HepG2 (cell line): ENCODE measurements at regions not wholly inside any gene's neighbourhood (a gene's known extent, or its start where the extent isn't known, plus 50 kb on each side); places are given as distances from the start of the nearest gene placed in this dataset.

ENCODE experiments used
- ATAC-seq: fragments of 200-7000 bp; cut with Tn5 transposase; 3 replicates; pipeline ENCODE4 v1.9.1; 2020; ENCODE audit warnings: mild to moderate bottlenecking, moderate library complexity
- BruUV-seq: library from RNA; stranded (reverse); fragments of 400-500 nt; replicated peaks from 2 replicates; lab custom pipeline; 2021; lab: Mats Ljungman, UMichigan
- CTCF ChIA-PET: fragments of 300-600 bp; formaldehyde crosslinking; extraction: SDS; loops from one replicate; lab custom pipeline; 2021; ENCODE audit warnings: low total read pairs, inconsistent platforms, low intra/inter-chr PET ratio; lab: Yijun Ruan, JAX
- POLR2A ChIA-PET: fragments of 350-600 bp; sonication (Branson Sonifier 250); formaldehyde crosslinking; loops from one replicate; lab custom pipeline; 2020; ENCODE audit warnings: antibody characterized with exemption, inconsistent platforms; lab: Yijun Ruan, JAX
- DNase-seq: peaks from one replicate; pipeline ENCODE4 v3.0.0-alpha.2; 2015; ENCODE audit warnings: low spot score
- FAIRE-seq: peaks from 3 replicates; lab custom pipeline; 2011; peaks lifted over from hg19 to GRCh38; lab: Jason Lieb, UNC
- H2AFZ ChIP-seq: one replicate; pipeline ENCODE4 v1.6.1; 2011; ENCODE audit warnings: low read length, inconsistent platforms
- H3K27ac ChIP-seq: fragments of 300-600 bp; 3 replicates; pipeline ENCODE4 v1.8.0; 2011; ENCODE audit warnings: mixed run types, mild to moderate bottlenecking, mixed read lengths, low read length, inconsistent platforms; ENCODE audit not compliant: insufficient read depth; ENCODE audit errors: extremely low read length
- H3K27me3 ChIP-seq, 2 experiments: fragments of 200-600 bp in 1 of 2; 2 replicates in 1 of 2; 3 replicates in 1 of 2; pipeline versions ENCODE4 v1.6.0 to v1.8.0; 2011; ENCODE audit warnings: low read length in 2 of 2, mild to moderate bottlenecking in 2 of 2, moderate library complexity in 2 of 2, inconsistent platforms in 1 of 2; ENCODE audit not compliant: insufficient read depth in 2 of 2, control insufficient read depth in 1 of 2
- H3K36me3 ChIP-seq, 2 experiments: fragments of 200-600 bp in 1 of 2; replicated peaks in 1 of 2; 2 replicates in 1 of 2; 3 replicates in 1 of 2; pipeline versions ENCODE4 v1.5.1 to v1.8.0; 2011; ENCODE audit warnings: low read length in 2 of 2, inconsistent platforms in 1 of 2; ENCODE audit not compliant: insufficient read depth in 2 of 2, control insufficient read depth in 1 of 2
- H3K4me1 ChIP-seq: 2 replicates; pipeline ENCODE4 v1.5.1; 2012; ENCODE audit warnings: low read length, inconsistent platforms; ENCODE audit not compliant: insufficient read depth
- H3K4me2 ChIP-seq: 2 replicates; pipeline ENCODE4 v1.6.0; 2011; ENCODE audit warnings: low read depth, low read length, inconsistent platforms
- H3K4me3 ChIP-seq, 3 experiments: fragments of 200-600 bp in 1 of 3; sonication (generic), shearing (Covaris generic) in 1 of 3; replicated peaks in 1 of 3; 2 replicates each; pipeline ENCODE4 v1.5.1; 2011 to 2016; ENCODE audit warnings: low read length in 3 of 3, inconsistent platforms in 2 of 3, low read depth in 2 of 3, mild to moderate bottlenecking in 2 of 3, control low read depth in 1 of 3, mixed read lengths in 1 of 3; ENCODE audit not compliant: insufficient read depth in 1 of 3
- H3K79me2 ChIP-seq: one replicate; pipeline ENCODE4 v1.6.1; 2011; ENCODE audit warnings: low read length, inconsistent platforms; ENCODE audit not compliant: insufficient read depth
- H3K9ac ChIP-seq: 2 replicates; pipeline ENCODE4 v1.6.0; 2011; ENCODE audit warnings: mild to moderate bottlenecking, low read depth, low read length, inconsistent platforms; ENCODE audit not compliant: insufficient read depth
- H3K9me3 ChIP-seq: 2 replicates; pipeline ENCODE4 v1.5.1; 2012; ENCODE audit warnings: mild to moderate bottlenecking, low read length
- H4K20me1 ChIP-seq: 2 replicates; pipeline ENCODE4 v1.6.0; 2011; ENCODE audit warnings: inconsistent platforms, mild to moderate bottlenecking, low read length, moderate library complexity; ENCODE audit not compliant: insufficient read depth
- CBX1 ChIP-seq: IDR thresholded peaks from one replicate; pipeline ENCODE4 v1.6.1; 2016; ENCODE audit warnings: antibody characterized with exemption, low read depth
- GTF2F1 ChIP-seq: fragments of 150-350 bp; IDR thresholded peaks from 2 replicates; pipeline ENCODE4 v1.6.1; 2014; ENCODE audit warnings: low read length
- MED1 ChIP-seq: sonication (generic); formaldehyde crosslinking; IDR thresholded peaks from 2 replicates; pipeline ENCODE4 v1.4.0; 2020; ENCODE audit warnings: missing genetic modification reagents
- NR3C1 ChIP-seq: sonication (generic); formaldehyde crosslinking; IDR thresholded peaks from 2 replicates; pipeline ENCODE4 v1.4.0; 2020; ENCODE audit warnings: missing genetic modification reagents
- TBX3 ChIP-seq: fragments of 450-650 bp; IDR thresholded peaks from 2 replicates; pipeline ENCODE4 v1.6.1; 2017; ENCODE audit warnings: antibody characterized with exemption, mild to moderate bottlenecking, inconsistent platforms, borderline replicate concordance
- TRIM24 ChIP-seq: sonication (generic); formaldehyde crosslinking; IDR thresholded peaks from 2 replicates; pipeline ENCODE4 v1.8.0; 2022; ENCODE audit warnings: mild to moderate bottlenecking, missing genetic modification reagents
- U2AF1 ChIP-seq: fragments of 200-400 bp; formaldehyde crosslinking; optimal IDR thresholded peaks from 2 replicates; pipeline ENCODE3; 2017; ENCODE audit warnings: mild to moderate bottlenecking, low read depth, low read length
- ZNF136 ChIP-seq: sonication (generic); formaldehyde crosslinking; IDR thresholded peaks from 2 replicates; pipeline ENCODE4 v1.8.1; 2022; ENCODE audit warnings: low read depth, mild to moderate bottlenecking, moderate library complexity, missing genetic modification reagents
- ZNF143 ChIP-seq: sonication (generic); formaldehyde crosslinking; IDR thresholded peaks from 2 replicates; pipeline ENCODE4 v1.4.0; 2020; ENCODE audit warnings: missing genetic modification reagents
- WGBS: methylation state at CpG from one replicate; pipeline ENCODE4 v1.1.6; 2017; ENCODE audit warnings: low lambda C conversion rate; 5-methylcytosine and 5-hydroxymethylcytosine counted together
- in situ Hi-C: cut with HindIII; loops from 2 replicates; pipeline ENCODE4 v1.10.0; 2017; ENCODE audit warnings: low pct_unique_long_range_greater_than_20kb; ENCODE audit not compliant: extremely low pct_ligation_motif_present
- intact Hi-C: fragments of 100-400 bp; cut with micrococcal nuclease; formaldehyde crosslinking; loops from one replicate; pipeline ENCODE4 v1.10.0; 2022; ENCODE audit not compliant: unreplicated experiment
- TF ChIP-seq, protein P1 (sequence below): sonication (generic); formaldehyde crosslinking; IDR thresholded peaks from 2 replicates; pipeline ENCODE4 v1.4.0; 2020; ENCODE audit warnings: missing genetic modification reagents, borderline replicate concordance
- TF ChIP-seq, protein P2 (sequence below): sonication (generic); IDR thresholded peaks from 2 replicates; pipeline ENCODE4 v1.6.1; 2016; ENCODE audit warnings: low read depth, borderline replicate concordance
- TF ChIP-seq, protein P3 (sequence below): sonication (generic); formaldehyde crosslinking; IDR thresholded peaks from 2 replicates; pipeline ENCODE4 v1.4.0; 2020; ENCODE audit warnings: missing genetic modification reagents, borderline replicate concordance
- TF ChIP-seq, protein P4 (sequence below): sonication (generic); formaldehyde crosslinking; IDR thresholded peaks from 2 replicates; pipeline ENCODE4 v1.8.0; 2022; ENCODE audit warnings: missing genetic modification reagents, low read depth, mild to moderate bottlenecking, borderline replicate concordance
- TF ChIP-seq, protein P5 (sequence below): sonication (generic); formaldehyde crosslinking; IDR thresholded peaks from 2 replicates; pipeline ENCODE4 v1.4.0; 2020; ENCODE audit warnings: missing genetic modification reagents, borderline replicate concordance

DNA sequence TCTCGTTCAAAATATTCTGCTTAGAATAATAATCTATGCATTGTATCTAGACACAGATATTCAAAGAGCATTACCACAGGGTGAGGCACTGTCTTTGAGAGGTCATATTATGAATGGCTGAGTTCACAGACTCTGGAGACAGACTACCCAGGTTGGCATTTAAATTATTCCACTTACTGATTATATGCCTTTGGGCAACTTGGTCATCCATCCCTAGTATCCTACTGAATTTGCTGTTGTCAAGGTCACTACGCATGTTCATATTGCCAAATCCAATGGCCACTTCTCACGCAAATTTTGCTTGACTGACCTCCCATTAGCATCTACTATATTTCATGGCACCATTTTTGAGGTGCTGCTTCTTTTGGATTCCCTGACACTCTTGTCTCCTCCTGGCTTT, 498.6 kb upstream of the TLE4 start (continued):
- TF ChIP-seq TRIM24 (CRISPR knock-in tag): no peak
- TF ChIP-seq, all 625 proteins: peak for 0

DNA sequence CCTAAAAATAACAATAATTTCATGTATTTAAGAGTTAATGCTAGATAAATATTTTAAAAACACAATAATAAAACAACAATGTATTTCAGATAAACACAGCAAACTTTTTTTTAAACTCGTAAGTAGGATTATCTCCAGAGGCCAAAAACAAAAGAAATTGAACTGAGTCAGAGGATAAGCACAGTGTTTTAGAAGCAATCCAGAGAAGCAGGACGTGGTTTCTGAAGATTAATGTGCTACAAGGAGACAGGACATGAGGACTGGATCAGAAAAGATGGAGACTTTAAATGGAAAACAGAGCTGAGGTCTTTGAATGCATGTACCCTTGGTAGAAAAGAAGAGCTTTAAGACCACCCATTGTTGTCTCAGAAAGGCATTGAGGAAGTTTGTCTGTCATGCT, 491.2 kb upstream of the TLE4 start:
- no peaks in the 10 kb centered on the region for H3K79me2 ChIP-seq
- DNase-seq (no peak), ATAC-seq (no peak), FAIRE-seq (no peak)
- no peak overlapping the region for H3K9ac ChIP-seq
- in situ Hi-C loops: no loop called here
- ChIA-PET POLR2A (no interaction called here), CTCF (no interaction called here)
- H3K36me3 ChIP-seq: no peaks in the 10 kb centered on the region
- no peak overlapping the region for H3K4me3 ChIP-seq
- H2AFZ ChIP-seq: no peak overlapping the region
- no peak overlapping the region for H3K4me2 ChIP-seq
- intact Hi-C loops: no loop called here
- H3K4me1 ChIP-seq: no peaks in the 10 kb centered on the region
- WGBS: 2% methylated on average over 2 of the region's 2 CpGs
- H3K9me3 ChIP-seq: no peaks in the 10 kb centered on the region; the same call in 1 of the 2 replicates
- no peaks in the 10 kb centered on the region for H3K27me3 ChIP-seq
- BruUV-seq: no TSS peak
- H4K20me1 ChIP-seq: no peaks in the 10 kb centered on the region
- no peak overlapping the region for H3K27ac ChIP-seq
- no peak for TF ChIP-seq GTF2F1
- TF ChIP-seq, protein P1, sequence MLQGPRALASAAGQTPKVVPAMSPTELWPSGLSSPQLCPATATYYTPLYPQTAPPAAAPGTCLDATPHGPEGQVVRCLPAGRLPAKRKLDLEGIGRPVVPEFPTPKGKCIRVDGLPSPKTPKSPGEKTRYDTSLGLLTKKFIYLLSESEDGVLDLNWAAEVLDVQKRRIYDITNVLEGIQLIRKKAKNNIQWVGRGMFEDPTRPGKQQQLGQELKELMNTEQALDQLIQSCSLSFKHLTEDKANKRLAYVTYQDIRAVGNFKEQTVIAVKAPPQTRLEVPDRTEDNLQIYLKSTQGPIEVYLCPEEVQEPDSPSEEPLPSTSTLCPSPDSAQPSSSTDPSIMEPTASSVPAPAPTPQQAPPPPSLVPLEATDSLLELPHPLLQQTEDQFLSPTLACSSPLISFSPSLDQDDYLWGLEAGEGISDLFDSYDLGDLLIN (CRISPR knock-in tag): no peak
- TF ChIP-seq, protein P2, sequence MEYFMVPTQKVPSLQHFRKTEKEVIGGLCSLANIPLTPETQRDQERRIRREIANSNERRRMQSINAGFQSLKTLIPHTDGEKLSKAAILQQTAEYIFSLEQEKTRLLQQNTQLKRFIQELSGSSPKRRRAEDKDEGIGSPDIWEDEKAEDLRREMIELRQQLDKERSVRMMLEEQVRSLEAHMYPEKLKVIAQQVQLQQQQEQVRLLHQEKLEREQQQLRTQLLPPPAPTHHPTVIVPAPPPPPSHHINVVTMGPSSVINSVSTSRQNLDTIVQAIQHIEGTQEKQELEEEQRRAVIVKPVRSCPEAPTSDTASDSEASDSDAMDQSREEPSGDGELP: no peak
- no peak for TF ChIP-seq MED1 (CRISPR knock-in tag)
- no peak for TF ChIP-seq U2AF1
- TF ChIP-seq, protein P3, sequence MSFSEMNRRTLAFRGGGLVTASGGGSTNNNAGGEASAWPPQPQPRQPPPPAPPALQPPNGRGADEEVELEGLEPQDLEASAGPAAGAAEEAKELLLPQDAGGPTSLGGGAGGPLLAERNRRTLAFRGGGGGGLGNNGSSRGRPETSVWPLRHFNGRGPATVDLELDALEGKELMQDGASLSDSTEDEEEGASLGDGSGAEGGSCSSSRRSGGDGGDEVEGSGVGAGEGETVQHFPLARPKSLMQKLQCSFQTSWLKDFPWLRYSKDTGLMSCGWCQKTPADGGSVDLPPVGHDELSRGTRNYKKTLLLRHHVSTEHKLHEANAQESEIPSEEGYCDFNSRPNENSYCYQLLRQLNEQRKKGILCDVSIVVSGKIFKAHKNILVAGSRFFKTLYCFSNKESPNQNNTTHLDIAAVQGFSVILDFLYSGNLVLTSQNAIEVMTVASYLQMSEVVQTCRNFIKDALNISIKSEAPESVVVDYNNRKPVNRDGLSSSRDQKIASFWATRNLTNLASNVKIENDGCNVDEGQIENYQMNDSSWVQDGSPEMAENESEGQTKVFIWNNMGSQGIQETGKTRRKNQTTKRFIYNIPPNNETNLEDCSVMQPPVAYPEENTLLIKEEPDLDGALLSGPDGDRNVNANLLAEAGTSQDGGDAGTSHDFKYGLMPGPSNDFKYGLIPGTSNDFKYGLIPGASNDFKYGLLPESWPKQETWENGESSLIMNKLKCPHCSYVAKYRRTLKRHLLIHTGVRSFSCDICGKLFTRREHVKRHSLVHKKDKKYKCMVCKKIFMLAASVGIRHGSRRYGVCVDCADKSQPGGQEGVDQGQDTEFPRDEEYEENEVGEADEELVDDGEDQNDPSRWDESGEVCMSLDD: no peak
- TF ChIP-seq NR3C1: no peak
- no peak for TF ChIP-seq CBX1
- TF ChIP-seq TBX3: no peak
- no peak for TF ChIP-seq ZNF136 (CRISPR knock-in tag)
- TF ChIP-seq, protein P4, sequence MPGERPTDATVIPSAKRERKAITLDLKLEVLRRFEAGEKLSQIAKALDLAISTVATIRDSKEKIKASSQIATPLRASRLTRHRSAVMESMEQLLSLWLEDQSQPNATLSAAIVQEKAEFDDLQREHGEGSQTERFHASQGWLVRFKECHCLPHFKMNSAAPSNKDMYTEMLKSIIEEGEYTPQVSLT (CRISPR knock-in tag): no peak
- no peak for TF ChIP-seq ZNF143 (CRISPR knock-in tag)
- TF ChIP-seq, protein P5, sequence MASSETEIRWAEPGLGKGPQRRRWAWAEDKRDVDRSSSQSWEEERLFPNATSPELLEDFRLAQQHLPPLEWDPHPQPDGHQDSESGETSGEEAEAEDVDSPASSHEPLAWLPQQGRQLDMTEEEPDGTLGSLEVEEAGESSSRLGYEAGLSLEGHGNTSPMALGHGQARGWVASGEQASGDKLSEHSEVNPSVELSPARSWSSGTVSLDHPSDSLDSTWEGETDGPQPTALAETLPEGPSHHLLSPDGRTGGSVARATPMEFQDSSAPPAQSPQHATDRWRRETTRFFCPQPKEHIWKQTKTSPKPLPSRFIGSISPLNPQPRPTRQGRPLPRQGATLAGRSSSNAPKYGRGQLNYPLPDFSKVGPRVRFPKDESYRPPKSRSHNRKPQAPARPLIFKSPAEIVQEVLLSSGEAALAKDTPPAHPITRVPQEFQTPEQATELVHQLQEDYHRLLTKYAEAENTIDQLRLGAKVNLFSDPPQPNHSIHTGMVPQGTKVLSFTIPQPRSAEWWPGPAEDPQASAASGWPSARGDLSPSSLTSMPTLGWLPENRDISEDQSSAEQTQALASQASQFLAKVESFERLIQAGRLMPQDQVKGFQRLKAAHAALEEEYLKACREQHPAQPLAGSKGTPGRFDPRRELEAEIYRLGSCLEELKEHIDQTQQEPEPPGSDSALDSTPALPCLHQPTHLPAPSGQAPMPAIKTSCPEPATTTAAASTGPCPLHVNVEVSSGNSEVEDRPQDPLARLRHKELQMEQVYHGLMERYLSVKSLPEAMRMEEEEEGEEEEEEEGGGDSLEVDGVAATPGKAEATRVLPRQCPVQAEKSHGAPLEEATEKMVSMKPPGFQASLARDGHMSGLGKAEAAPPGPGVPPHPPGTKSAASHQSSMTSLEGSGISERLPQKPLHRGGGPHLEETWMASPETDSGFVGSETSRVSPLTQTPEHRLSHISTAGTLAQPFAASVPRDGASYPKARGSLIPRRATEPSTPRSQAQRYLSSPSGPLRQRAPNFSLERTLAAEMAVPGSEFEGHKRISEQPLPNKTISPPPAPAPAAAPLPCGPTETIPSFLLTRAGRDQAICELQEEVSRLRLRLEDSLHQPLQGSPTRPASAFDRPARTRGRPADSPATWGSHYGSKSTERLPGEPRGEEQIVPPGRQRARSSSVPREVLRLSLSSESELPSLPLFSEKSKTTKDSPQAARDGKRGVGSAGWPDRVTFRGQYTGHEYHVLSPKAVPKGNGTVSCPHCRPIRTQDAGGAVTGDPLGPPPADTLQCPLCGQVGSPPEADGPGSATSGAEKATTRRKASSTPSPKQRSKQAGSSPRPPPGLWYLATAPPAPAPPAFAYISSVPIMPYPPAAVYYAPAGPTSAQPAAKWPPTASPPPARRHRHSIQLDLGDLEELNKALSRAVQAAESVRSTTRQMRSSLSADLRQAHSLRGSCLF (CRISPR knock-in tag): no peak
